COLO829 (cell line): ENCODE measurements at regions not wholly inside any gene's neighbourhood (a gene's known extent, or its start where the extent isn't known, plus 50 kb on each side); places are given as distances from the start of the nearest gene placed in this dataset.

Experiments used
- DNase-seq: peaks from one replicate; pipeline ENCODE4 v3.0.0; 2012; ENCODE audit warnings: low spot score

DNA sequence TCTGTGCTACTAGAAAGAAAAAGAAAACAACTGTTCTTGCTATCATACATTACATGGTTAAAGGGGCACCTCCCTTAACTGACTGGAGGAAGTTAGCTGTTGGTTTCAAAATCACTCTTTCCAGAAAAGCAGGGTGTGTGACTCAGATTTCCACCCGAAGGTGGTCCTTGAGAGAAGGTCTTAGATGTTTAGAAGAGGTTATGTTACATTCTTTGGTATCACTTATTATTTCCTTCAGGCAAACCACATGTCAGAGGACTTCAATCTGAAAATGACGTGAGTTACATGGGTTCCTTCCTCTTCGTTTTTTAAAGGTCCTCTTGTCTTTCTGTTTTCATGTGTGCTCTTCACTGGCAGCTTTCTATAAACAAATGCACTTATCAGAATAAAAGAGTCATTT lies 307.9 kb upstream of the CBLB start:
- DNase-seq, result peak; percentile 18

- DNase-seq, result no peak
Observed at GRCh38 chr3:106182950-106183511, 314.2 kb upstream of the CBLB start.

DNA sequence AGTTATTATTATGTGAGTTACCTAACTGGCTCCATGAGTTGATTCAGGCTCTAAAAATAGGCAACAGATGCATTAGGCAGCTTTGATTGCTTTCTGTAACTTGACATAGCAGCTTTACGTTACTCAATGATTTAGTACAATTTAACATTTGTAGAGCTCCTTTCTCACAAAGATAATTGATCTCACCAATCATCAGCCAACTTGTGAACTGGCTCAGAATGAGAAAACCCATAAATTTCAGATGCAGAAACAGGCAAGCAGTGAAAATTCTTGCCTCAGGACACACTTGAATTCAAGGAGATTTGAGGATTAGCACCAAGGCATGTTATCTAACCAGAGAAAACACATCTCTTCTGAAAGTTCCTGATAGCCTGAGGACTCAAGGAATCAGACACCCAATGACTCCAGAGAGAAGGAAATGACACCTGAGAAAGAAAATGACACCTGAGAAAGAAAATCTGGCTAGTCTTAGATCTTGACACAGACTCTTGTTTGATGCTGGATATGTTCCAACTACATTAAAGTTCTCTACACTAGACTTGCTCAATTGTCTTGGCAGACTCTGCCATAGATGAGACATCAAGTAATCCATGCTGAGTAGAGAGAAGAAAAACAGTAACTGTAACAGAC lies 315.1 kb upstream of the CBLB start:
- DNase-seq, result no peak

DNA sequence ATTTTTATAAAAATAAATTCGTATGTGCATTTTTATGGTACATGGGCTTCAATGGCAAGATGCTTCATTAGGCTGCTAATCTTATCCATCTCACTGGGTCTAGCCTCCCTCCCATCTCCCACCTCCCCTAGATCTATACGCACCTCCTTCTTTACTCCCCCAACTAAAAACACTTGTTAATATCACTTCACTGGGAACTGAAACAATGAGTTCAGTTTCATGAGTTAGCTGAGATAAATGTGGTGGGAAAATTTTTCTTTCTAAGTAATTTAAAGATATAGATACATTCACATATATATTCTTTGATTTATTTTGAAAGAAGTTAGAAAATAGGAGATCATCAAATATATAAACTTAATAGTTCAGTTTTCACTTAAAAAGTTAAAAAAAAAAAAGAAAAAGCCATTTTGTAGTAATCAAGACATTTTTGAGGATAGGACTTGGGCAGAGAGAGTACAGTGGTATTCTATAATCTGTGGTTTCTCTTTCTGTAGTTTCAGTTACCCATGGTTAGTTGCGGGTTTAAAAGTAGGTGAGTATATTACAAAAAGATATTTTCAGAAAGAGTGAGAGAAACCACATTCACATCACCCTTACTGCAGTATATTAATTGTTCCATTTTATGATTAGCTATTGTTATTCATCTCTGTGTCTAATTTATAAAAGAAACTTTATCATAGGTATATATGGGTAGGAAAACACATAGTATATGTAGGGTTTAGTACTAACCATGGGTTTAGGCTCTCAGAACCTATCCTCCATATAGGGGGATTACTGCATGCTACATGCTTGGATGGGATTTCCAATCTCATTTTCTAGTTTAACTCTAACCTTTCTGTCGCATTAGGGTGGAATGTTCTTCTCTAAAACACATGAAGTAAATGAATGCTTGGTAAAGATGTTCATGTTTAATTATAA lies 316.0 kb upstream of the CBLB start:
- DNase-seq, result no peak

DNA sequence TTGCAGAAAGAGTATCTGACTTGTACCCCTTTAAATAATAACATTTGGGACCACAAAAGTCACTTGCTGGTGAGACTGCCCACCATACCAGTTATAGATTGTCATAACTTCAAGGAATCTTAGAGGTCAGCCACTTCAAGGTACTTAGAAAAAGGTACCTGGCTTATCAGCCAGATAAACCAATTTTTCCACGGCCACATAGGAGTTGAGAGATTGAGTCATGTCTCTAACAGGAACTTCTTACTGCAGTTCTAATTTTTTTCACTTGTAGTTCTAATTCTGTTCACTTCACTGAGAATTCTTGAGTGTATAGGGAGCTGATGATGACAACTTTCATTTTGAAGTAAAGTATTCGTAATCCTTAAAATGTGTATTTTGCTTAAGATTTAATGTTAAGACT lies 317.1 kb upstream of the CBLB start:
- DNase-seq, result no peak

GRCh38 chr3:106190296-106190695 lies 321.5 kb upstream of the CBLB start:
- no peak for DNase-seq

DNA sequence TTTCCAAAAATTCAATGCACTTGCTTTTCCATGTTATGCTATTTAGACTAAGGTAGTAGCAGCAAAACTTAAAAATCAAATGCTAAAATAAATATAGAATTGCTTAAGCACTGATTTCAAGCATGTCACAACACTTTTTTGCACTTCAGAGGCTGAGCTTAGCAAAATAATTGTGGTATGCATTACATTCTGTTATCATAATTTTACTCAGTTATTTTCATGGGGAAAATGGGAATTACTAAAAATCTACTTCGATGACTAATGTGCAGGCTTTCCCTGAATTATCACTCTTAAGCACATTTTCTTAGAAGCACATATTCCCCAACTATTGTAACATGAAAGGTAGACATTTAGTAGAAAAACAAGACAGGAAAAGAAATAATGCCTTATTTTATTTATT lies 322.4 kb upstream of the CBLB start:
- no peak for DNase-seq

DNA sequence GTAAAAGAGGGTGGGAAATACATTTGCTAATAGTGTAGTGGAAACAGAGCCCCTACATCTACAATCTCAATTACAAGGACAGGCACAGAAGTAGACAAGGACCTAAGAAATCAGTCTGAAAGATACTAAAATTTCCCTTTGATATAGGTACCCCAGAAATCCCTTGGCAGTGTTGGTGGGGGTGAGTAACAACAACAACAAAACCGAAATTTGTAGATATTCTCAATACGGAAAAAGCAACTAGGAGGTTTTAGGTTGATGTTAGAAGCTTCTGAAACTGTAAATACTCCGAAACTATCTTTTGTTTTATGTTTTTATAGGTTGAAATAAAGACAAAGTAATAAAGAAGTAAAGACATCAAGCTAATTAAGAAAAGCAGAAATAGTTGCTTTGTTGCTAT lies 323.1 kb upstream of the CBLB start:
- no peak for DNase-seq

GRCh38 chr3:106193876-106194275 lies 325.1 kb upstream of the CBLB start:
- no peak for DNase-seq

GRCh38 chr3:106194726-106195125 lies 325.9 kb upstream of the CBLB start:
- no peak for DNase-seq

GRCh38 chr3:106197532-106198194 lies 328.9 kb upstream of the CBLB start:
- DNase-seq, result no peak

DNA sequence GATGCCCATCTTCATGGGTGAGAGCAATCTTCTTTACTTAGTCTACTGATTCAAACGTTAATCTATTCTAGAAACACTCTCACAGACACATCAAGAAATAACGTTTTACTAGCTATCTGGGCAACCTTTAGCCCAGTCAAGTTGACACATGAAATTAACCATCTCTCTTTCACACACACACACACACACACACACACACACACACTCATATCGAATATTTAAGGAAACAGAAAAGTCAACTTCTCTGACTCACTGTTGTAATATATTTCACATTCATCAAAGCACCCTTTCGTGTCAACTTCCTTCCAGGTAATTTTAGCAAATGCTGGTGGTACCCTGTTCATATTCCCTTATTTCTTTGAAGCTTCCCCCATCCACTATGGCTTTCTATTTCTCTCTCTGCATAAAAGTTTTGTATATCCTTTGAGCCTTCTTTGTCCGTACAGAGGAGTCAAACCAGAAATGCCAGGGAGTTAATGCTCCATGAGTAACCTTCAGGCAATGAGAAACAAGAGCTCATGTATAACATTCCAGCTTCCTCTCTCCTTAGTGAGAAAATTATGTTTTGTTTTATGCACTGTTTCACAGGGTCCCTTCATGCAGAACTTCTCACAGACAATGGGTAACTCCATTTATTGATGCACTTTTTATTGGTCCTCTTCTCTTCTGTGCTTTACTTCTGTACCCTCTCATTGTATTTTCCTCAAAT lies 335.5 kb upstream of the CBLB start:
- no peak for DNase-seq

DNA sequence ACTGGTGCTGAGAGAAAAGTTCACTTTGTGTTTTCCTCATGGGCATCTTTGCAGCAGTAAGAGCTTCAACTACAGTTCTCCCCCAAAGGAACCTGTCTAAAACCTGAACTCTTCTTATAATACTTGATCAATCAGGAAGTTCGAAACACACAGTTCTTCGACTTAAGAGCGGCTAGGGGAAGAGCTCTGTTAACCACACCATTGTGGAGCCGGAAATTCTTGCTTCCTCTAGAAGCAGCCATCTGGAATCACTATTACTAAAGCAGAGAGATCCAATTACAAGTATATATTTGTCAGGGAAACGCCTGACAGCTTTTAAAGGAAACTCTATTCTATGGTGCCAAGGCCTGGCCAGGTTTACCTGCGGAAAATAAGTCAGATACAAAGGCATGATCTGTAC lies 337.3 kb upstream of the CBLB start:
- no peak for DNase-seq

GRCh38 chr3:106206613-106207012 lies 337.8 kb upstream of the CBLB start:
- no peak for DNase-seq

DNA sequence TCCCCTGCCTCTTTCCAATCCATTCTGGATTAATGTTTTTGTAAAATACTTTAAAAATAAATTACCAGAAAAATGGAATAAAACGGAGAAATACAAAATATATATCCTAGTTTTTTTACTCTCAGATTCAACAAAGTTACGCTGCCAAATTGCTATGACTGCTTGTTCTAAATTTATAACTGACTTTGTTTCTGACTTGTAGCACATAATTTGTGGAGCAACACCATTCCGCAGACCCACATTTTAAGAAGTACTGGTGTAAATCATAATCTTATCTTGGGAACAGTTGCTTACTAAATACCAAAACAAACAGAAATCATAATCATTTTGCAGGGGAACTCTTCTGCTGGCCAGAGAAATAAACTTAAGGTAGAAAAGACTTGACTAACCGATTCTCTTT lies 339.4 kb upstream of the CBLB start:
- DNase-seq, result no peak

DNA sequence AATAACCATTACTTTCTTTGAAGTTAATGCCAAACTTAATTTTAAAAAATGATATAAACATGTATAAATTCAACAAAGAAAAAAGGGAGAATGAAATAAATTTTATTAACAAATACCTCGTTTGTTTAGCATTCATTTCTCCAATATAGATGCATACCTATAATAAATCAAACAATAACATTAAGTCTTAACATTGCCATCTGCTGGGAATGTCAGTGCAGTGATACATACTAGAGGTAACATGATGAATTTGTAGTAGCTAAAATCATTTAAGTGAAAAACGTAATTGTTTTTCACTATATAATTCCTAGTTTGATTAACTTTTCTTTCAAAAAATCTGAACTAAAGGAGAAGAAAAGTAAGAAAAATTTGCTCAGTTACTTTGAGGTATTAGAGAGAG lies 340.2 kb upstream of the CBLB start:
- DNase-seq, result no peak

GRCh38 chr3:106209482-106209881 lies 340.7 kb upstream of the CBLB start:
- DNase-seq, result no peak

GRCh38 chr3:106210923-106211322 lies 342.1 kb upstream of the CBLB start:
- DNase-seq, result no peak

DNA sequence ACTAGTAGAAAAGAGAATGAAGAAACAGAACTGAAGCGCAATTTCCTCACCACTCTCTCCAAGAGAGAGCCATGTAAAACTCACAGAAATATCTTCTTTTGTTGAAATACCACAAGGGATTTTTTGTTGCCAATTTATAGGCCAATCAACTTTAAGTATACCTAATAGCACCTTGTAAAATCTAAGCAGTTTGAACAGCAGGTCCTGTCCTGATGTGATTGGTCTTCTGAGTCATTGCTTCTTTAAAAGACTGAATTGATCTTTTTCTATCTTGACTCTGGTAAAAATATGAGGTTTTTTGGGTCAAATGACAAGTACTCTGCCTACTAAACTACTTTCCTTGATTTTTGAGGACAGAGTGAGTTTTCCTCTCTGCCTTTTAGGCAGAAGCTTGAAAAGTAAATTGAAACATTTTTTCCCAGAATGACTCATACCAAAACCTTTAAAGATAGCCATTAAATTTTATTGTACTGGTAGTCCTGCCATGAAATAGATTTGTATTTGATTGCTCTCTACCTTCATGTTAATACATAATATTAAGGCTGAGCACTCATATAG lies 343.9 kb upstream of the CBLB start:
- no peak for DNase-seq

GRCh38 chr3:106213954-106214353 lies 345.1 kb upstream of the CBLB start:
- no peak for DNase-seq

- DNase-seq, result no peak
Observed at GRCh38 chr3:106214641-106215040, 345.8 kb upstream of the CBLB start.

- DNase-seq, result no peak
Observed at GRCh38 chr3:106215047-106215446, 346.2 kb upstream of the CBLB start.
